ENCODE measurements at regions not wholly inside any gene's neighbourhood (a gene's known extent, or its start where the extent isn't known, plus 50 kb on each side); places are given as distances from the start of the nearest gene placed in this dataset.

- DNase-seq (ENCODE audit: low read depth): no peak
Observed at GRCh38 chr7:94054130-94054529, 50.0 kb upstream of the BET1 start.

DNA sequence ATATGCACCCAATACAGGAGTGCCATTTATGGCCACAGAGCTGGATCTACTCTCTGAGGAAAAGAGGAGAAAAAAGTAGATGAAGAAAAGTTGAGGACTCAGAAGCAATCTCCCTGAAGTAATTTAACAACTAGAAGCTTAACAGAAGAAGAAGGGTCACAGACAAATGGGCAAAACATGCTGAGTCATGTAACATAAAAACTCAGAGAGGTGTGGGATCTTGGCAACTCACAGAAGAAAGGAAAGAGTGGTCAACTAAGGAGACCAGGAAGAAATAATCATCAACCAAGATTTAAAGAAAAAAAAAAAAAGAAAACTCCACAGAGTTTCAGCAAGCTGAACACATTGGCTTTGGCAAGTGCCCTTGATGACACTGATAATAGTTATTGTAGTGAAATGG is 51.8 kb upstream of the BET1 start:
- no peak for DNase-seq (ENCODE audit: low read depth)

DNA sequence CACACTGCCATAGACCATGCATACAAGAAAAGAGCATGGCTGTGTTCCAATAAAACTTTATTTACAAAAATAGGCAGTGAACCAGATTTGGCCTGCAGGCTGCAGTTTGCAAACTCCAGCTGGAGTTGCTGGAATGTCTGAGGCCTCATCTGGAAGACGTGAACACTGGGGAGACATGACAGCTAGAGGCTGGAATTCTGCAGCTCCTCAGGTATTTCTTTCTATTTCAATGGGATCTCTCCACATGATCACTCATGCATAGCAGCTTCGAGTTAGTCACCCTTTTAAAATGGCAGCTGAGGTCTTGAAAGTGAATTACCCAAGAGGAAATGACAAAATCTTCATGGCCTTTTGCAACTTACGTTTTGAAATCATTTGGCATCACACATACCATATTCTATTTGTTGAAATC is 52.6 kb upstream of the BET1 start:
- peak; percentile 77 for DNase-seq (ENCODE audit: low read depth)

- DNase-seq (ENCODE audit: low read depth): no peak
Observed at GRCh38 chr7:94057955-94058354, 53.8 kb upstream of the BET1 start.

GRCh38 chr7:94059746-94060145 is 55.6 kb upstream of the BET1 start:
- peak; percentile 62 for DNase-seq (ENCODE audit: low read depth)

- DNase-seq (ENCODE audit: low read depth): peak; percentile 69
Observed at GRCh38 chr7:94060752-94061151, 56.6 kb upstream of the BET1 start.

DNA sequence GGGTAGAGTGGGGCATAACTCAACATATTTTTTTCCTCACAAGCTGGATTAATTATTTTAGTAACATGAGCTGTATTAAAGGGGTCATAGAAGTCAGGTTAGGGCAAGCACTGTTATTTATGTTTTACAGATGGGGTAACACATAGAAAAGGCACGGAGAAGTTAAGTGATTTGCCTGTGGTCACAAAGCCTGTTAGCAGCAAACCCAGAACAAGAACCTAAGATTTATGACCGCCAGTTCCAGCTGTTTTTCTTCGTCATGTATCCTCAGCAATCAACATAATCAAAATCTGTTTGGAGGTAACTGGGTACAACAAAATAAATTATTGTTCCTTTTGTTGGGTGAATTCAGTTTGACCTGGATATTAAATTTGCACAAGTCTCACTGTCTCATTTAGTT is 57.2 kb upstream of the BET1 start:
- DNase-seq (ENCODE audit: low read depth): peak; percentile 17

DNA sequence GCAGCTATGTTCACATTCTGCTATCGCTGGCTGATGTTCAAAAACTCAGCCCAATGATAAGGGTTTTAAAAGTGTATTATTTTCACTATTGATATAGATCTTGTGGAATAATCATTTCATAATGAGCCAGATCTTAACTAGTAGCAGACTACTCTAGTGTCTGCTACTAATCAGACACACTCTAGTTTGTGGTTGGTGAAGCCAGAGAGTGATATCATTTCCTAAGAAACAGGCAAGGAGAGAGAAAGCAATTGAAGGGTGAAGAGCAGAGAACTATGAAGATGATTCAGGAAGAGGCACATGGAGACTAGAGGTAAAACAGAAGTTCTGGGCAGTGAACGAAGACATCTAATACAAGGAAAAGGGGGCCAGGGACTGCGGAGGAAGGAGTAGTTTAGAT is 58.2 kb upstream of the BET1 start:
- peak; percentile 24 for DNase-seq (ENCODE audit: low read depth)

GRCh38 chr7:94064541-94065191 is 60.5 kb upstream of the BET1 start:
- peak; percentile 58 for DNase-seq (ENCODE audit: low read depth)

DNA sequence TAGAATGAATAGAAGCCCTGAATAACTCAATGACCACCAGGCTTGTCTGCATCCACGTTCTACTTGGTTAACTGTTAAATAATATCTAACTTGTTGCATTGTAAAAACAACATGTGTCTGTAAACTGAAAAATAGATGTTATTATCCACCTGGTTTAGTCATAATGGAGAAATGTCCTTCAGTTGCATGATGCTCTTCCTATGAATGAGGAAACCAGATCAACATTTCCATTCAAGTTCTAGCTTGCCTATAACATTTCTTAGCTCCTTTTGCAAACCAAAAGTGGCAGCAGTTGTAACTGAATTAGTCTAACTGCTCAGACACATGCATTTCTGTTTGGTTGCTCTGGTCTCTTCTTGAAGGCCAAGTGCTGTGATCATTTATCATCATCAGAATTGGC is 62.9 kb upstream of the BET1 start:
- DNase-seq (ENCODE audit: low read depth): no peak

- DNase-seq (ENCODE audit: low read depth): no peak
Observed at GRCh38 chr7:94067506-94067905, 63.4 kb upstream of the BET1 start.

- DNase-seq (ENCODE audit: low read depth): peak; percentile 17
Observed at GRCh38 chr7:94069162-94069739, 65.1 kb upstream of the BET1 start.

GRCh38 chr7:94080551-94080950 is 76.4 kb upstream of the BET1 start:
- DNase-seq (ENCODE audit: low read depth): no peak

DNA sequence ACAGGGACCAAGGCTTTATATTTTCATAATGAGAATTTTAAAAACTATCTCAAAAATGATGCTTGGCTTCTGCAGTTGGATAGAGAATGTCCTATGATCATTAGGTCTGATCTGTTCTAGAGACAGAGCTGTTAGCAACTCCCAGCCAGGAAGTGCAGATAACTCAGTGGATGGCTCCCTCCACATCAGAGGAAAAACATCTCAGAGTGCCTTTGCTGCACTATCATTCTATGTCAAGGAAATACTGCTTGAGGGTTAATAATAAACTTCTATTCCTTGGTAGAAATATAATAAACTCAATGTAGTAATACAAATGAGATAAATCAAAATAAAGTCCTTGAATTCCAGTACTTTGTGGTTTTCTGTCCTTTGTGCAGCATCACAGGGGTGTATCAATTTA is 78.0 kb upstream of the BET1 start:
- no peak for DNase-seq (ENCODE audit: low read depth)

GRCh38 chr7:94087664-94088352 is 83.7 kb upstream of the BET1 start:
- peak; percentile 72 for DNase-seq (ENCODE audit: low read depth)

- DNase-seq (ENCODE audit: low read depth): no peak
Observed at GRCh38 chr7:94088560-94088959, 84.4 kb upstream of the BET1 start.

DNA sequence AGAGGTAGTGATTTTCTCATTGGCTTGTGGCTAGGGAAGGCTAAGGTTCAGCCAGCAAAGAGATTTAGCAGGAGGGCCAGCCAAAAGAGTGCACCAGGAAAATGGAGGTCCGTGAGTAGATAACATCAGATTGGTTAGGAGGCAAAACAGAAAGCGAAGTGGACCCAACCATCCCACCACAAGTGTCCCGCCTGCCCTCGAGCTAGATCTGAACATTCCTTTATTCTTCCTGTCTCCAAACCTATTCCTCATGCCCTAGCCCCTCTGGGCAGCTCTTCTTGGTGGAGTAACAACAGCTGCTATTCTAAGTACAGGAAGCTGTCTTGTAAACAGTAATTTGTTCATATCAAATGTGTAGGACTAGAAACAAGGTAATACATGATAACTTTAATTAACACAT is 85.7 kb upstream of the BET1 start:
- DNase-seq (ENCODE audit: low read depth): no peak

DNA sequence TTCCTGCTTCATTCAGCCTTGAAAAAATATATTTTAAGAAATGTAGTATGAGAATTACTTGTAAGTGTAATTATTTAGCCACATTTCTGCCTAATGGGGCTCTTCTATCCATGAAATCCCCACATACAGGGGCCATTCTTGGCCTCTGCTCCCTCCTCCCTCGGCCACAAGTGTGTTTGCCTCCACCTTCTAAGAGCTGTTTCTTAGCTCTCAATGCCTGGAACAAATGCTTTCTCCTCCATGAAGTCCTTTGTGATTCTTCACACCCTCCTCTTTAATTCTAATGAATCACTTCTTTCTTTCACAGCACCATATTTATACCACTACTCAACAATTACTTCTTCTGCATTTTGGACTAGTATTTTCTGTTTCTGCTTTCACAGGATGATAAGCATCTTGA is 88.8 kb upstream of the BET1 start:
- DNase-seq (ENCODE audit: low read depth): no peak

DNA sequence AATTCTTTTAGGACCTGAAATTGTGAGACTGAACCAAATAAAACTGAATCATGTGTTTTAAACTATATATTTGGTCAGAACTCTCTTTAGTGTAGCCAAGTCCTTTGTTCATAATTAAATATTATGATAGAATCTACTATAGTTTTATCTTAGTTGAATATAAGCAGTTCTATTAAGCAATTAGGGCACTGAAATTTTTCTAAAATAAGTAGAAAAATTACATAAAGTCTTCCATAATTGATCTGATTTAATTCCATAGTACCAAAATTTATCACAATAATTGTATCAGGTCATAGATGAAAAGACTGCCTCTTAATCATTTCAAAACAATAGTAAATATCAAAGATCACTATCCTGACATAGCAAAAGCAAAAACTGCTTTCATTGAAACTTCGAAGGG is 90.1 kb upstream of the BET1 start:
- DNase-seq (ENCODE audit: low read depth): no peak

GRCh38 chr7:94095316-94096009 is 91.3 kb upstream of the BET1 start:
- no peak for DNase-seq (ENCODE audit: low read depth)

DNA sequence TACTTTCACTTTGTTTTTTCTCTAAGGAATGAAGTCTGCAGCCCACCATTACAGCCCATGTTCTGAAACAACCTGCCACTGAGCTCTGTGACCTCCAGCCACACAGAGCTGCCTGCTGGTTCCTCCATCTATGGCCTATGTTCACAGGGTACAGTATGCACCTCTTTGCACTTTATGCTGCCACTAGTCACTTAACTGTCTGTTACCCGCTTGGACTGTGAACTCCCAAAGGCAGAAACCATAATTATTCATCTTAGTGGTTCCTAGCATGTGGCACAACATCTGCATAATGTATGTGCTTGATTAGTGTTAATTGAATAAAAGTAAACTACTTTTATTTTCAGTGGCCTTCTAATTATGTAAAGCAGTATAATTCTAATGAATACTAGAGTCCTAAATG is 95.5 kb upstream of the BET1 start:
- DNase-seq (ENCODE audit: low read depth): no peak

GRCh38 chr7:94100723-94101345 is 96.7 kb upstream of the BET1 start:
- no peak for DNase-seq (ENCODE audit: low read depth)

Data from Daoy (cell line).